ENCODE measurements at regions not wholly inside any gene's neighbourhood (a gene's known extent, or its start where the extent isn't known, plus 50 kb on each side); places are given as distances from the start of the nearest gene placed in this dataset.

DNA sequence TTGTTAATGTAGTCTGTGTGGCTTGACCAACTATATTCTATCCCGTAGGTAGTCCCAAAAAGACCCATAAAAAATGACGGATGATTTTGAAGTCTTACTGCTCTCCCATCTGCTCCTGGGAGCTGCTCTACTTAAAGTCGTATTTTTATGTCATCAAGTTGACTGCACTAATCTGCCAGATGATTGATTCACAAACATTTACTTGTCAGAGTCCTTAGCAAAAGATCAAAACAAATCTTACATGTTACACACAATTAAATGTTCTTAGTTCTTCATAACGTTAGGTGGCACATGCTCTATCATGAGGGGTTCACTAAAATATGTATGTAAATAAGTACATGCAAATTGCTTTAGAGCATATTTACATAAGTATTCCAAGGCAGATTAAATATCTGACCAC is 498.3 kb upstream of the LRRTM4 start:
- H3K27ac ChIP-seq: no peak overlapping the region
- no peak for DNase-seq (ENCODE audit: low spot score)
- CTCF ChIA-PET: no interaction called here
- TF ChIP-seq, protein P1, sequence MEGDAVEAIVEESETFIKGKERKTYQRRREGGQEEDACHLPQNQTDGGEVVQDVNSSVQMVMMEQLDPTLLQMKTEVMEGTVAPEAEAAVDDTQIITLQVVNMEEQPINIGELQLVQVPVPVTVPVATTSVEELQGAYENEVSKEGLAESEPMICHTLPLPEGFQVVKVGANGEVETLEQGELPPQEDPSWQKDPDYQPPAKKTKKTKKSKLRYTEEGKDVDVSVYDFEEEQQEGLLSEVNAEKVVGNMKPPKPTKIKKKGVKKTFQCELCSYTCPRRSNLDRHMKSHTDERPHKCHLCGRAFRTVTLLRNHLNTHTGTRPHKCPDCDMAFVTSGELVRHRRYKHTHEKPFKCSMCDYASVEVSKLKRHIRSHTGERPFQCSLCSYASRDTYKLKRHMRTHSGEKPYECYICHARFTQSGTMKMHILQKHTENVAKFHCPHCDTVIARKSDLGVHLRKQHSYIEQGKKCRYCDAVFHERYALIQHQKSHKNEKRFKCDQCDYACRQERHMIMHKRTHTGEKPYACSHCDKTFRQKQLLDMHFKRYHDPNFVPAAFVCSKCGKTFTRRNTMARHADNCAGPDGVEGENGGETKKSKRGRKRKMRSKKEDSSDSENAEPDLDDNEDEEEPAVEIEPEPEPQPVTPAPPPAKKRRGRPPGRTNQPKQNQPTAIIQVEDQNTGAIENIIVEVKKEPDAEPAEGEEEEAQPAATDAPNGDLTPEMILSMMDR (conservative IDR thresholded peaks at IDR 0.05; ENCODE audit: low read depth): no peak
- POLR2A ChIA-PET (ENCODE audit: low non-redundant PET): no interaction called here

DNA sequence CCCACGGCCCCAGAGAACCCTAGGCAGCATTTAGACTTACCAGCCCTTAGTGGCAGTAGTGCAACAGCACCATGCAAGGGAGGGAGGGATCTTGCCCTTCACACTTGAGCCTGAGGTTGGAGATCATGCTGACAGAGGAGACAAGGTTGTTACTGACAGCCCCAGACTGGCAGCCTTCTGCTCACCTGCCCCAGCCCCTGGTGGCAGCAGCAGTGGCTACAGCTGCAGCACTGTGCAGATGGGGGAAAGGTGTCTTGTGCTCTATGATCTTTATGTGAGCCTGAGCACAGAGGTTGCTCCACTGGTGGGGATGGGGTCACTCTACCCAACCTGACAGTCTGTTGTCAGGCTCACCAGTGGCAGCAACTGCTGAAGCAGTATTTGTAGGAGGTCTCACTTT is 501.2 kb upstream of the LRRTM4 start:
- CTCF ChIA-PET: no interaction called here

DNA sequence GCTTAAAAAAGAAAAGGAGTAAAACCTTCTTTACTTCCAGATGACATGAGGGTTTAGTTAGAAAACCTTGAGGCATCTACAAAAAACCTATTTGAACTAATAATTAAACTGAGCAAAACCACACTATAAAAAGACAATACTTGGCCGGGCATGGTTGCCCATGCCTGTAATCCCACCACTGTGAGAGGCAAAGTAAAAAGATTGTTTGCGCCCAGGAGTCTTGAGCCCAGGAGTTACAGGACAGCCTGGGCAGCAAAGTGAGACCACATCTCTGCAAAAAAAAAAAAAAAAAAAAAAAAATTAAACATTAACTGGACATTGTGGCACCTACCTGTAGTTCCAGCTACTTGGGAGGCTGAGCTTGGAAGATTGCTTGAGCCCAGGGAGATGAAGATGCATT is 502.8 kb upstream of the LRRTM4 start:
- no peak overlapping the region for H3K27ac ChIP-seq
- TF ChIP-seq, protein P1 (conservative IDR thresholded peaks at IDR 0.05; ENCODE audit: low read depth): no peak
- POLR2A ChIA-PET (ENCODE audit: low non-redundant PET): no interaction called here
- CTCF ChIA-PET: interaction anchor here (0.6 kb wide), 2 partner anchors 150 to 220 kb away, joined by 3 to 7 read pairs; no protein-coding TSS in a partner anchor
- DNase-seq (ENCODE audit: low spot score): no peak

More for the DNA sequence above, 501.2 kb upstream of the LRRTM4 start:
- no peak overlapping the region for H3K27ac ChIP-seq
- TF ChIP-seq, protein P1 (conservative IDR thresholded peaks at IDR 0.05; ENCODE audit: low read depth): no peak
- POLR2A ChIA-PET (ENCODE audit: low non-redundant PET): no interaction called here
- no peak for DNase-seq (ENCODE audit: low spot score)

DNA sequence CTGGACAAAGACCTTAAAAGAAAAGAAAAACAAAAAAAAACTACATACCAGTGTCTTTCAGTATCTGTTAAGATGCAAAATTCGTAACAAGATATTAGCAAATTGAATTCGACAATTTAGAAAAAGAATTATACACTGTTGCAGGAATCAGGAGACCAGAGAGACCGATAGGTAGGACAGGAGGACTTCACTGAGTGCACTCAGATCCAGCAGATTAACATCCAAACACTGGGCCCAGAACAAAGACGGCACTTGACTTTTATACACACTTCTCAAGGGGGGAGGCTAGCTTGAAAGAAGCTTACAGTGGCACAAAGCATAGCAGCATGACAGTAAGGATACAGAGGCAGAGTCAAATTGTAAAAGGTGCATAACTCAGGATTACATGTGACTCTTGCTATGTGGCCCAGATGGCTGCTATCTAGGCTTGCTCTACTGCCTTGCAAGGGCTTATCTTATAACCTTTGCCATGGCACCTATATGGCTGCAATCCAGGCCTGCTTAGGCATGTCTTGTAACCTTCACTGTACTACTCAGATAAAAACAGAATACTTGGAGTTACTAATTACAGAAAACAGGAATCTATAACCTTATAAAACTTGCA is 507.3 kb upstream of the LRRTM4 start:
- no peak overlapping the region for H3K27ac ChIP-seq
- POLR2A ChIA-PET (ENCODE audit: low non-redundant PET): no interaction called here
- TF ChIP-seq, protein P1 (conservative IDR thresholded peaks at IDR 0.05; ENCODE audit: low read depth): no peak
- DNase-seq (ENCODE audit: low spot score): no peak
- CTCF ChIA-PET: no interaction called here

DNA sequence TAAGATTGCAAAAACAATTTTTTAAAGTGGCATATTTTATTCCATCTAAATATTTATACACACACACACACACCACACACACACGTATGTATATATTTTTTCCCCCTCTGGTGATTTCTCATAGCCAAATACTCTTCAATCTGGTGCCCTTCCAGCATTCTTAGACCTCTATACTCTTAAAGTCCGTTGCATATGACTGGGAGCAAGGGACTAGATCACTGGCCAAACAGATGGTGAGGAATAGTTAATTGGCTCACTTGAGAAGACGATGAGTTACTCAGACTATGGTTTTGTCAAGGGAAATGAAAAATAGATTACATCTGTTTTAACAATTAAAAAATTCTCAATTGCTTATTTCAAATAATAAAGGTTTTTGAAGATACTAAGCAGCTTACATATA is 512.5 kb upstream of the LRRTM4 start:
- H3K27ac ChIP-seq: no peak overlapping the region
- TF ChIP-seq, protein P1 (conservative IDR thresholded peaks at IDR 0.05; ENCODE audit: low read depth): no peak
- CTCF ChIA-PET: no interaction called here
- DNase-seq (ENCODE audit: low spot score): no peak
- POLR2A ChIA-PET (ENCODE audit: low non-redundant PET): no interaction called here

DNA sequence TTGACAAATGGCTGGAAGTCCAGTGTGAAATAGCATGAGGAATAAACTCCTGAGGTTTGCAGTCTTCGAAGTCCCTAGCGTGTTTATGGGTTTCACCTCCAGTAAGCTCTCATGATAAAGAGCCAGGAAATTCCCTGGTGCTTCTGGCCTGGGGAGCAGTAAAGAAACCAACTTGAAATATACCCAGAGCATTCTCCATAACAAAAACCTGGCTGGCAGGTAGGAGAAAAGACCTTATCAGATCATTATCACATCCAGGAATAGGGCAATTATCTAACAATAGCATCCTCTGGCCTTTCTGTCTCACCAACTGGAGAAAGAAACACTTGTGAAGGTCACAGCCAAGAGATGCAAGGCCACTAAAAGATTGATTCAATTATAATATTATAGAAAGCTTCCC is 513.6 kb upstream of the LRRTM4 start:
- TF ChIP-seq, protein P1 (conservative IDR thresholded peaks at IDR 0.05; ENCODE audit: low read depth): no peak
- ChIA-PET POLR2A (ENCODE audit: low non-redundant PET) (no interaction called here), CTCF (no interaction called here)
- DNase-seq (ENCODE audit: low spot score): no peak
- H3K27ac ChIP-seq: no peak overlapping the region

All from RWPE1 (cell line).